Ovary (tissue), 3 donors: ENCODE measurements at regions not wholly inside any gene's neighbourhood (a gene's known extent, or its start where the extent isn't known, plus 50 kb on each side); places are given as distances from the start of the nearest gene placed in this dataset.

Source experiments
- EP300 ChIP-seq: sonication (generic); formaldehyde crosslinking; IDR thresholded peaks from one replicate; pipeline ENCODE4 v1.6.1; 2017; ENCODE audit warnings: antibody characterized with exemption
- POLR2A ChIP-seq: fragments of 450-650 bp; IDR thresholded peaks from one replicate; pipeline ENCODE4 v1.6.1; 2017; ENCODE audit warnings: antibody characterized with exemption, mild to moderate bottlenecking, moderate library complexity
- TF ChIP-seq, protein P1 (sequence below), 3 donors: fragments of 450-650 bp in 2 of 3; fragments of 200-600 bp in 1 of 3; IDR thresholded peaks; one replicate each; pipeline versions ENCODE4 v1.5.1 to v1.8.0; 2016 to 2022; ENCODE audit warnings: antibody characterized with exemption in 3 of 3, mild to moderate bottlenecking in 1 of 3
- donor health status: DM: no; HTN: no; CAD: no.

DNA sequence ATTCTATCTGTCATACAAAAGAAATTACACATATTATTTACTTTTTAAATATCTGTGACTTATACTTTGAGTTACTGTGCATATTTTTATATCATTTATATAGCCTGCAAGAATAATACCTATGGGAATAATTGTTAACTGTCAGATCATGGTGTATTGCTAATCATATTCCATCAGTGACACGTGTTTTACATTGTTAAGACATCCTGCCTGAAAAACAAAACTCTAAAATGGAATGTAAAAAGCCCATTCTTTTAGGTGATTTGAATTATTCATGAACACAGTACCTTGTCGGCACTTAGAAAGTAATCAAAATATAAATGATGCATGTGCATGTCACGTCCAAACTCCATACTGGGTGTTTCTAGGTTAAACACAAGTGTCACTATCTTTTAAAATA, 533.8 kb upstream of the PCDH9 start:
- TF ChIP-seq, protein P1, sequence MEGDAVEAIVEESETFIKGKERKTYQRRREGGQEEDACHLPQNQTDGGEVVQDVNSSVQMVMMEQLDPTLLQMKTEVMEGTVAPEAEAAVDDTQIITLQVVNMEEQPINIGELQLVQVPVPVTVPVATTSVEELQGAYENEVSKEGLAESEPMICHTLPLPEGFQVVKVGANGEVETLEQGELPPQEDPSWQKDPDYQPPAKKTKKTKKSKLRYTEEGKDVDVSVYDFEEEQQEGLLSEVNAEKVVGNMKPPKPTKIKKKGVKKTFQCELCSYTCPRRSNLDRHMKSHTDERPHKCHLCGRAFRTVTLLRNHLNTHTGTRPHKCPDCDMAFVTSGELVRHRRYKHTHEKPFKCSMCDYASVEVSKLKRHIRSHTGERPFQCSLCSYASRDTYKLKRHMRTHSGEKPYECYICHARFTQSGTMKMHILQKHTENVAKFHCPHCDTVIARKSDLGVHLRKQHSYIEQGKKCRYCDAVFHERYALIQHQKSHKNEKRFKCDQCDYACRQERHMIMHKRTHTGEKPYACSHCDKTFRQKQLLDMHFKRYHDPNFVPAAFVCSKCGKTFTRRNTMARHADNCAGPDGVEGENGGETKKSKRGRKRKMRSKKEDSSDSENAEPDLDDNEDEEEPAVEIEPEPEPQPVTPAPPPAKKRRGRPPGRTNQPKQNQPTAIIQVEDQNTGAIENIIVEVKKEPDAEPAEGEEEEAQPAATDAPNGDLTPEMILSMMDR (IDR thresholded peaks at IDR 0.05), result no peak
- TF ChIP-seq POLR2A, result no peak
- no peak for TF ChIP-seq EP300
